Astrocyte (in vitro differentiated cells and primary cell): ENCODE measurements at regions not wholly inside any gene's neighbourhood (a gene's known extent, or its start where the extent isn't known, plus 50 kb on each side); places are given as distances from the start of the nearest gene placed in this dataset.

Experiments used
- DNase-seq: peaks from one replicate; pipeline ENCODE4 v3.0.0-alpha.2; 2010; ENCODE audit warnings: low read depth
- FAIRE-seq: peaks from 2 replicates; lab custom pipeline; 2011; peaks lifted over from hg19 to GRCh38; lab: Jason Lieb, UNC
- H2AFZ ChIP-seq: 2 replicates; pipeline ENCODE4 v1.6.0; 2012; ENCODE audit warnings: low read depth, low read length, inconsistent platforms
- H3K27ac ChIP-seq: 2 replicates; pipeline ENCODE4 v1.5.1; 2011; ENCODE audit warnings: low read depth, low read length, inconsistent platforms
- H3K27me3 ChIP-seq: 2 replicates; pipeline ENCODE4 v1.6.0; 2011; ENCODE audit warnings: low read length, inconsistent platforms; ENCODE audit not compliant: insufficient read depth
- H3K36me3 ChIP-seq: 2 replicates; pipeline ENCODE4 v1.5.1; 2011; ENCODE audit warnings: low read length, inconsistent platforms; ENCODE audit not compliant: insufficient read depth
- H3K4me1 ChIP-seq: 2 replicates; pipeline ENCODE4 v1.5.1; 2011; ENCODE audit warnings: low read length, inconsistent platforms; ENCODE audit not compliant: insufficient read depth
- H3K4me2 ChIP-seq: 2 replicates; pipeline ENCODE4 v1.6.0; 2012; ENCODE audit warnings: low read length, inconsistent platforms
- H3K4me3 ChIP-seq: 2 replicates; pipeline ENCODE4 v1.5.1; 2011; ENCODE audit warnings: low read depth, mild to moderate bottlenecking, low read length, inconsistent platforms; ENCODE audit not compliant: insufficient read depth
- H3K79me2 ChIP-seq: 2 replicates; pipeline ENCODE4 v1.6.0; 2012; ENCODE audit warnings: mild to moderate bottlenecking, low read length, inconsistent platforms; ENCODE audit not compliant: insufficient read depth
- H3K9ac ChIP-seq: 2 replicates; pipeline ENCODE4 v1.6.0; 2012; ENCODE audit warnings: mild to moderate bottlenecking, low read length, inconsistent platforms
- H3K9me3 ChIP-seq: 2 replicates; pipeline ENCODE4 v1.5.1; 2012; ENCODE audit warnings: low read depth, mild to moderate bottlenecking, low read length, inconsistent platforms; ENCODE audit not compliant: insufficient read depth
- H4K20me1 ChIP-seq: 2 replicates; pipeline ENCODE4 v1.6.0; 2012; ENCODE audit warnings: low read length, inconsistent platforms; ENCODE audit not compliant: insufficient read depth
- H3K27ac Mint-ChIP-seq: one replicate; pipeline ENCODE4 v1.8.0; 2021; ENCODE audit warnings: mild to moderate bottlenecking, mixed read lengths; ENCODE audit not compliant: unreplicated experiment
- H3K27me3 Mint-ChIP-seq: one replicate; pipeline ENCODE4 v1.8.0; 2021; ENCODE audit warnings: low read depth, mixed read lengths; ENCODE audit not compliant: unreplicated experiment
- H3K36me3 Mint-ChIP-seq: one replicate; pipeline ENCODE4 v1.8.0; 2021; ENCODE audit warnings: low read depth, mixed read lengths; ENCODE audit not compliant: unreplicated experiment
- H3K4me1 Mint-ChIP-seq: one replicate; pipeline ENCODE4 v1.8.0; 2021; ENCODE audit warnings: low read depth, mixed read lengths; ENCODE audit not compliant: unreplicated experiment
- H3K4me3 Mint-ChIP-seq: one replicate; pipeline ENCODE4 v1.8.0; 2021; ENCODE audit warnings: mild to moderate bottlenecking, moderate library complexity, mixed read lengths; ENCODE audit not compliant: unreplicated experiment
- H3K9me3 Mint-ChIP-seq: one replicate; pipeline ENCODE4 v1.8.0; 2021; ENCODE audit warnings: mild to moderate bottlenecking, mixed read lengths; ENCODE audit not compliant: unreplicated experiment
- EZH2 ChIP-seq: IDR thresholded peaks from 2 replicates; pipeline ENCODE4 v1.6.1; 2012; ENCODE audit warnings: mild to moderate bottlenecking, low read length, inconsistent platforms; ENCODE audit not compliant: insufficient read depth
- TF ChIP-seq, protein P1 (sequence below): IDR thresholded peaks from 2 replicates; pipeline ENCODE4 v1.5.1; 2011; ENCODE audit warnings: low read depth, mild to moderate bottlenecking, inconsistent platforms, low read length, moderate library complexity; ENCODE audit not compliant: insufficient read depth

DNA sequence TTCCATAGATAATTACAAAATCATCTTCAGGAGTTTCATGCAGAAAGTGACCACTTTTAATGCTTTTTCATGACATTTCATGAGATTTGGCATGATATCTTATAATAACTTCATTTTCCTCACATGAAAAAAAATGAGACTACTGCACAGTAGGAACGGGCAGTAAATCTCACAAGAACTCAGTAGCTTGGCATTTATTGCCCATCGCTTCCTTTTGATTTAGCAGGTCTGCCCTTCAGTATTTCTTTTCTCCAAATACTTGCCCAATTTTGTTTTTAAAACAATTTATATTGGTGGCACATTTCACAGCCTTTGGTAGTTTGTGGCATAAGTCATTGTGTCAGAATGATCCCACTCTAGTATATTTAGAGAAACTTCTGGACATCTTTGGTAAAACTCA is 711.8 kb upstream of the CHD1 start:
- Histone ChIP-seq H2AFZ (no peak overlapping the region), H3K27me3 (no peaks in the 10 kb centered on the region), H3K4me2 (no peak overlapping the region), H3K4me3 (no peak overlapping the region), H4K20me1 (no peaks in the 10 kb centered on the region), H3K27ac (no peak overlapping the region), H3K36me3 (no peaks in the 10 kb centered on the region), H3K9ac (no peak overlapping the region), H3K79me2 (no peaks in the 10 kb centered on the region), H3K4me1 (no peaks in the 10 kb centered on the region), H3K9me3 (no peaks in the 10 kb centered on the region)
- Mint-ChIP-seq H3K27ac (no peak overlapping the region), H3K4me1 (no peaks in the 10 kb centered on the region), H3K36me3 (no peaks in the 10 kb centered on the region), H3K27me3 (no peaks in the 10 kb centered on the region), H3K9me3 (no peaks in the 10 kb centered on the region), H3K4me3 (no peak overlapping the region)
- FAIRE-seq (no peak), DNase-seq (no peak)
- TF ChIP-seq, protein P1, sequence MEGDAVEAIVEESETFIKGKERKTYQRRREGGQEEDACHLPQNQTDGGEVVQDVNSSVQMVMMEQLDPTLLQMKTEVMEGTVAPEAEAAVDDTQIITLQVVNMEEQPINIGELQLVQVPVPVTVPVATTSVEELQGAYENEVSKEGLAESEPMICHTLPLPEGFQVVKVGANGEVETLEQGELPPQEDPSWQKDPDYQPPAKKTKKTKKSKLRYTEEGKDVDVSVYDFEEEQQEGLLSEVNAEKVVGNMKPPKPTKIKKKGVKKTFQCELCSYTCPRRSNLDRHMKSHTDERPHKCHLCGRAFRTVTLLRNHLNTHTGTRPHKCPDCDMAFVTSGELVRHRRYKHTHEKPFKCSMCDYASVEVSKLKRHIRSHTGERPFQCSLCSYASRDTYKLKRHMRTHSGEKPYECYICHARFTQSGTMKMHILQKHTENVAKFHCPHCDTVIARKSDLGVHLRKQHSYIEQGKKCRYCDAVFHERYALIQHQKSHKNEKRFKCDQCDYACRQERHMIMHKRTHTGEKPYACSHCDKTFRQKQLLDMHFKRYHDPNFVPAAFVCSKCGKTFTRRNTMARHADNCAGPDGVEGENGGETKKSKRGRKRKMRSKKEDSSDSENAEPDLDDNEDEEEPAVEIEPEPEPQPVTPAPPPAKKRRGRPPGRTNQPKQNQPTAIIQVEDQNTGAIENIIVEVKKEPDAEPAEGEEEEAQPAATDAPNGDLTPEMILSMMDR: no peak
- TF ChIP-seq EZH2: no peak

GRCh38 chr5:99639905-99640304 is 711.1 kb upstream of the CHD1 start:
- TF ChIP-seq, protein P1: no peak
- no peak for TF ChIP-seq EZH2
- H2AFZ ChIP-seq: no peak overlapping the region
- H3K4me3 ChIP-seq: no peak overlapping the region
- FAIRE-seq: no peak
- no peaks in the 10 kb centered on the region for H3K36me3 ChIP-seq
- H3K9ac ChIP-seq: no peak overlapping the region
- no peaks in the 10 kb centered on the region for H3K27me3 ChIP-seq
- H4K20me1 ChIP-seq: no peaks in the 10 kb centered on the region
- no peak overlapping the region for H3K27ac ChIP-seq
- no peak for DNase-seq
- Mint-ChIP-seq H3K27me3 (no peaks in the 10 kb centered on the region), H3K4me3 (no peak overlapping the region), H3K36me3 (no peaks in the 10 kb centered on the region), H3K27ac (no peak overlapping the region), H3K9me3 (no peaks in the 10 kb centered on the region), H3K4me1 (no peaks in the 10 kb centered on the region)
- no peaks in the 10 kb centered on the region for H3K9me3 ChIP-seq
- H3K4me2 ChIP-seq: no peak overlapping the region
- H3K79me2 ChIP-seq: no peaks in the 10 kb centered on the region
- H3K4me1 ChIP-seq: no peaks in the 10 kb centered on the region

DNA sequence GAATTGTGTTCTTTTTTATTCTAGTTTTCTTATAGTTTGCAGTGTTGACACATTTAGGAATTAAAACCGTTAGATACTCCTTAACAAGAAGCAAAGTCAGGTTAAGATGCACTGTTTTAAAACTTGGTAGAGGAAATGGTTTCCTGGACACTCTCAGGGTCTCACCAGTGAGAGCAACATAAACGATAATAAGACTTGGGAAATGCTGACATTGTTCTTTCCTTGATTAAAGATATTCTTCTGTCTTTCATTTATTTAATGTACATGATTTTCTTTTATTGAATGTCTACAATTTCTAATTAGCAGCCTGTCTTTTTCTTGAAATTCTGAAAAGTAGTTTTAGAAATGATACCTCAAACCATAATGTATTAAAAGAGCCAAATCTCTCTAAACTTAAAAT is 707.9 kb upstream of the CHD1 start:
- Histone ChIP-seq H4K20me1 (no peaks in the 10 kb centered on the region), H3K9me3 (no peaks in the 10 kb centered on the region), H3K9ac (no peak overlapping the region), H3K27me3 (no peaks in the 10 kb centered on the region), H2AFZ (no peak overlapping the region), H3K79me2 (no peaks in the 10 kb centered on the region), H3K36me3 (no peaks in the 10 kb centered on the region), H3K4me1 (no peaks in the 10 kb centered on the region), H3K27ac (no peak overlapping the region), H3K4me2 (no peak overlapping the region), H3K4me3 (no peak overlapping the region)
- no peaks in the 10 kb centered on the region for H3K9me3 Mint-ChIP-seq
- H3K36me3 Mint-ChIP-seq: no peaks in the 10 kb centered on the region
- DNase-seq (no peak), FAIRE-seq (no peak)
- H3K27me3 Mint-ChIP-seq: no peaks in the 10 kb centered on the region
- TF ChIP-seq, protein P1: no peak
- H3K4me3 Mint-ChIP-seq: no peak overlapping the region
- H3K27ac Mint-ChIP-seq: no peak overlapping the region
- H3K4me1 Mint-ChIP-seq: no peaks in the 10 kb centered on the region
